ENCODE measurements at regions not wholly inside any gene's neighbourhood (a gene's known extent, or its start where the extent isn't known, plus 50 kb on each side); places are given as distances from the start of the nearest gene placed in this dataset.

- H3K27ac ChIP-seq (ENCODE audit: low read depth, low read length, poor library complexity, severe bottlenecking), result no peak overlapping the region
- H3K36me3 ChIP-seq (ENCODE audit: insufficient read depth, low read length), result no peaks in the 10 kb centered on the region
- H3K4me2 ChIP-seq (ENCODE audit: low read length), result no peak overlapping the region
- no peaks in the 10 kb centered on the region for H4K20me1 ChIP-seq (ENCODE audit: insufficient read depth, low read length)
- no peaks in the 10 kb centered on the region for H3K79me2 ChIP-seq (ENCODE audit: insufficient read depth, low read length)
- TF ChIP-seq CTCF (IDR thresholded peaks at IDR 0.05; ENCODE audit: low read length), result no peak
- no peak for TF ChIP-seq EZH2 (IDR thresholded peaks at IDR 0.05; ENCODE audit: borderline replicate concordance, low read length)
- H3K9me3 ChIP-seq (ENCODE audit: low read length), result no peaks in the 10 kb centered on the region
- no peak overlapping the region for H2AFZ ChIP-seq (ENCODE audit: low read length)
- no peaks in the 10 kb centered on the region for H3K4me1 ChIP-seq (ENCODE audit: insufficient read depth, low read length, severe bottlenecking)
- no peaks in the 10 kb centered on the region for H3K9me2 ChIP-seq (ENCODE audit: low read depth, low read length)
- no peak overlapping the region for H3K9ac ChIP-seq (ENCODE audit: low read length)
- H3F3A ChIP-seq (ENCODE audit: insufficient read depth, low read length), result no peaks in the 10 kb centered on the region
- H3K4me3 ChIP-seq (ENCODE audit: low read depth, low read length, poor library complexity, severe bottlenecking), result no peak overlapping the region
- no peaks in the 10 kb centered on the region for H3K27me3 ChIP-seq (ENCODE audit: insufficient read depth, low read length)
Measured at GRCh38 chr18:47341678-47342077, 90.2 kb upstream of the SKOR2 start.

- no peaks in the 10 kb centered on the region for H3K9me3 ChIP-seq (ENCODE audit: low read length)
- no peaks in the 10 kb centered on the region for H3K79me2 ChIP-seq (ENCODE audit: insufficient read depth, low read length)
- H2AFZ ChIP-seq (ENCODE audit: low read length), result no peak overlapping the region
- TF ChIP-seq EZH2 (IDR thresholded peaks at IDR 0.05; ENCODE audit: borderline replicate concordance, low read length) (no peak), CTCF (IDR thresholded peaks at IDR 0.05; ENCODE audit: low read length) (no peak)
- no peaks in the 10 kb centered on the region for H3K9me2 ChIP-seq (ENCODE audit: low read depth, low read length)
- H3K9ac ChIP-seq (ENCODE audit: low read length), result no peak overlapping the region
- no peak overlapping the region for H3K27ac ChIP-seq (ENCODE audit: low read depth, low read length, poor library complexity, severe bottlenecking)
- H4K20me1 ChIP-seq (ENCODE audit: insufficient read depth, low read length), result no peaks in the 10 kb centered on the region
- H3F3A ChIP-seq (ENCODE audit: insufficient read depth, low read length), result no peaks in the 10 kb centered on the region
- no peaks in the 10 kb centered on the region for H3K27me3 ChIP-seq (ENCODE audit: insufficient read depth, low read length)
- H3K36me3 ChIP-seq (ENCODE audit: insufficient read depth, low read length), result no peaks in the 10 kb centered on the region
- H3K4me1 ChIP-seq (ENCODE audit: insufficient read depth, low read length, severe bottlenecking), result no peaks in the 10 kb centered on the region
- H3K4me3 ChIP-seq (ENCODE audit: low read depth, low read length, poor library complexity, severe bottlenecking), result no peak overlapping the region
- no peak overlapping the region for H3K4me2 ChIP-seq (ENCODE audit: low read length)
Measured at GRCh38 chr18:47334966-47335365, 83.5 kb upstream of the SKOR2 start.

- H3K27ac ChIP-seq (ENCODE audit: low read depth, low read length, poor library complexity, severe bottlenecking), result no peak overlapping the region
- H3K9me3 ChIP-seq (ENCODE audit: low read length), result no peaks in the 10 kb centered on the region
- no peak overlapping the region for H3K9ac ChIP-seq (ENCODE audit: low read length)
- no peaks in the 10 kb centered on the region for H3K9me2 ChIP-seq (ENCODE audit: low read depth, low read length)
- H3K4me2 ChIP-seq (ENCODE audit: low read length), result no peak overlapping the region
- no peaks in the 10 kb centered on the region for H4K20me1 ChIP-seq (ENCODE audit: insufficient read depth, low read length)
- no peak overlapping the region for H2AFZ ChIP-seq (ENCODE audit: low read length)
- no peaks in the 10 kb centered on the region for H3K4me1 ChIP-seq (ENCODE audit: insufficient read depth, low read length, severe bottlenecking)
- H3K27me3 ChIP-seq (ENCODE audit: insufficient read depth, low read length), result no peaks in the 10 kb centered on the region
- TF ChIP-seq CTCF (IDR thresholded peaks at IDR 0.05; ENCODE audit: low read length) (no peak), EZH2 (IDR thresholded peaks at IDR 0.05; ENCODE audit: borderline replicate concordance, low read length) (no peak)
- no peak overlapping the region for H3K4me3 ChIP-seq (ENCODE audit: low read depth, low read length, poor library complexity, severe bottlenecking)
- no peaks in the 10 kb centered on the region for H3K79me2 ChIP-seq (ENCODE audit: insufficient read depth, low read length)
- no peaks in the 10 kb centered on the region for H3F3A ChIP-seq (ENCODE audit: insufficient read depth, low read length)
- no peaks in the 10 kb centered on the region for H3K36me3 ChIP-seq (ENCODE audit: insufficient read depth, low read length)
Measured at GRCh38 chr18:47333926-47334635, 82.6 kb upstream of the SKOR2 start.

All from OCI-LY1 (cell line).